ENCODE measurements at regions not wholly inside any gene's neighbourhood (a gene's known extent, or its start where the extent isn't known, plus 50 kb on each side); places are given as distances from the start of the nearest gene placed in this dataset.
A peak's percentile ranks its signal among the peaks of the same experiment; 100 is the strongest.

DNA sequence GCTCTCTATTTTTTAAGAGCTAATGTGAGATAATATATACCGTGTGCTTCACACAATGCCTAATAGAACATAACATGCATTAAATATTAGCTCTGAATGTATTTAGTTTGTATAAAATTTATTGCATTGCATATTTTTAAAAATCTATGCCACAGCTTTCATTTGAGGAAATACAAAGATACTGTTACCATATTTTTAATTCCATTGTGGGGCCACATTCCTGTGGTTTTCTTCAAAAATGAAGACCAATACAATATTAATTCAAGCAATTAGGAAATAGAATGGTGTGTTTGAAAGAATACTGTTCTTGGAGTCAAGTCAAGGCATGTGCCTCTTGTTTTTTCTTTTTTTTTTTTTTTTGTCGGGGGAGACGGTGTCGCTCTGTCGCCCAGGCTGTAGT lies 95.4 kb upstream of the CADPS start:
- no peak overlapping the region for H3K4me3 ChIP-seq (ENCODE audit: low read depth, low read length)
- TF ChIP-seq, protein P1, sequence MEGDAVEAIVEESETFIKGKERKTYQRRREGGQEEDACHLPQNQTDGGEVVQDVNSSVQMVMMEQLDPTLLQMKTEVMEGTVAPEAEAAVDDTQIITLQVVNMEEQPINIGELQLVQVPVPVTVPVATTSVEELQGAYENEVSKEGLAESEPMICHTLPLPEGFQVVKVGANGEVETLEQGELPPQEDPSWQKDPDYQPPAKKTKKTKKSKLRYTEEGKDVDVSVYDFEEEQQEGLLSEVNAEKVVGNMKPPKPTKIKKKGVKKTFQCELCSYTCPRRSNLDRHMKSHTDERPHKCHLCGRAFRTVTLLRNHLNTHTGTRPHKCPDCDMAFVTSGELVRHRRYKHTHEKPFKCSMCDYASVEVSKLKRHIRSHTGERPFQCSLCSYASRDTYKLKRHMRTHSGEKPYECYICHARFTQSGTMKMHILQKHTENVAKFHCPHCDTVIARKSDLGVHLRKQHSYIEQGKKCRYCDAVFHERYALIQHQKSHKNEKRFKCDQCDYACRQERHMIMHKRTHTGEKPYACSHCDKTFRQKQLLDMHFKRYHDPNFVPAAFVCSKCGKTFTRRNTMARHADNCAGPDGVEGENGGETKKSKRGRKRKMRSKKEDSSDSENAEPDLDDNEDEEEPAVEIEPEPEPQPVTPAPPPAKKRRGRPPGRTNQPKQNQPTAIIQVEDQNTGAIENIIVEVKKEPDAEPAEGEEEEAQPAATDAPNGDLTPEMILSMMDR (IDR thresholded peaks at IDR 0.05; ENCODE audit: insufficient read depth, low read depth, low read length, missing control alignments): no peak
- DNase-seq (ENCODE audit: low read depth): no peak

DNA sequence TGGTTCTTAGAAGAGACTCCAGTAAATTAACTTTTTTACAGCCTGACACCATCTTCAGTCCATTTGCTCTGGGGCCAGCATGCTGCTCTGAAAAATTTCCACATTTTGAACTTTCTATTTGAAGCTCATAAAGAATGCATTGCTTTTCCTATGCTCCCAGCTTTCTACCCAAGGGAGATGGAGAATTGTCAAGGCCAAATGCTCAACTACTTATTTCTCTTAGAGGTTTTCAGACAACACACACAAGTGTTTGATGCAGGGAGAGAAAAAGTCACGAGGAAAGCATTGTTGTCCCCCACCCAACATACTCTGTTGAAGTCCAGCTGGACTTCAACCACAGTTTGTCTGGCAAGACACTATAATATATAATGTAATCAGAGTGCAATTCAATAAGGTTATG lies 100.3 kb upstream of the CADPS start:
- H3K4me3 ChIP-seq (ENCODE audit: low read depth, low read length): no peak overlapping the region
- TF ChIP-seq, protein P1 (IDR thresholded peaks at IDR 0.05; ENCODE audit: insufficient read depth, low read depth, low read length, missing control alignments): no peak
- no peak for DNase-seq (ENCODE audit: low read depth)

DNA sequence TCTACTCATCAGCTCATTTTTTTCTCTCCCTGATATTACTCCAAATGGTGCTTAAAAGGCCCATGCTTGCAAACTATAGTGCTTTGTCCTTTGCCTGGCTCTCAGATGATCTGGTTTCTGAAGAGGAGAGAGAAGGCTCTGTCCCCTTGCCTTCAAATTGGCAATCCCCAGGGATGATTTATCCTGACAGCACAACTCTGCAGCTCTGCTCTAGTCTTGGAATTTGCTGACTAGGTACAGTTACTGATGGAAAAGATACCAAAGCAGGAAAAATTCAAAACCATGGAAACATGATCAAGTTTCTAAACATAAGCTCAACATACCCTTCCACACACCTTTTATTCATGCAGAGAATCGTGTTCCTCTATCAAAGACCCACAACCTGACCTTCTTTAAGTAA lies 106.7 kb upstream of the CADPS start:
- TF ChIP-seq, protein P1 (IDR thresholded peaks at IDR 0.05; ENCODE audit: insufficient read depth, low read depth, low read length, missing control alignments): no peak
- H3K4me3 ChIP-seq (ENCODE audit: low read depth, low read length): no peak overlapping the region
- no peak for DNase-seq (ENCODE audit: low read depth)

DNA sequence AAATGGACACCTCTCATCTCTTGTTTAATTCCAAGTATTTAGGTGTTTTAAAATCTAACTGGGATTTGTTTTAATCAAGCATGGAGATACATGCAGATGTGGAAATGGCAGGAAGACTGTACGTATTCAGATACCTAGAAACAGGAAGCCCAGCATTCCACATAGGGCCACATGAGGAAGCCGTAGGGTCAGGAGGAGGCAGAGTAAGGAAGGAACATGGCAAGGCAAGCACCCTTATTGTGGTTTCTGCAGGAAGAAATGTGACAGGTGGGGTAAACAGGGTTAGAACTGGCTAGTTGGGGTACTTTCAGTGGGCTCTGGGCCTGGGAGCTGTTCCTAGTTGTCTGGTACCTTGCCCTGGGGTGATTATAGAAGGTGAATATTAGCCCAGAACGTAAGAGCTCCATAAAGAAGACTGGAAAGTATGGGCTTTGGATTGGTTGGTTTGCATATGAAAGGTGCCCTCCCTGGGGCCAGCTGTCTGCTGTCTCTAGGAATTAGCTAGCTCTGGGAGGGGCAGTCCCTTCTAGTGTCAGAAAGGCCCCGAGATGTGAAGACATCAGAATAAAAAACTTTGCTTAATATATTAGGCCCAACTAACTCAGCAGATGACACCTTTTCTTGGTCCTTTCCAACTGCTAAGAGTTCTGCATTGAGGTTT lies 107.7 kb upstream of the CADPS start:
- TF ChIP-seq, protein P1 (IDR thresholded peaks at IDR 0.05; ENCODE audit: insufficient read depth, low read depth, low read length, missing control alignments): no peak
- no peak for DNase-seq (ENCODE audit: low read depth)
- no peak overlapping the region for H3K4me3 ChIP-seq (ENCODE audit: low read depth, low read length)

DNA sequence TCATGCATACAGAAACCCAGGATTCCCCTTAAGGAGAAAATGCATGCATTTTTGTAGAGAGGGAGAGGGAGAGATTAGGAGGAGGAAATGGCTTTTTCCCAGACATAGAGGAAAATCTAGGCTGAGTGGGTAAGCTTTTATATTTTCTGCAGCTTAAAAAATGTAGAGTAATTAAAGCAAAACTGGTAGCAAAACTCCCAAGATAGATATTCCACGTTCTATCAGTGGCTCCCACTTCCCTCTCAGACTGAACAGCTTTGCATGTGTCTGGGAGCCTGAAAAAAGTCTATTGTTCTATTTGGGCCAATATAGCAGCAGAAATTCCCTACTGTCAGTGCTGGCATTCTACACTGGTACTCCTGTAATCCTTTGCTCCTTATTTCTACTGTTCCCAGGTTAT lies 110.8 kb upstream of the CADPS start:
- no peak overlapping the region for H3K4me3 ChIP-seq (ENCODE audit: low read depth, low read length)
- TF ChIP-seq, protein P1 (IDR thresholded peaks at IDR 0.05; ENCODE audit: insufficient read depth, low read depth, low read length, missing control alignments): no peak
- no peak for DNase-seq (ENCODE audit: low read depth)

DNA sequence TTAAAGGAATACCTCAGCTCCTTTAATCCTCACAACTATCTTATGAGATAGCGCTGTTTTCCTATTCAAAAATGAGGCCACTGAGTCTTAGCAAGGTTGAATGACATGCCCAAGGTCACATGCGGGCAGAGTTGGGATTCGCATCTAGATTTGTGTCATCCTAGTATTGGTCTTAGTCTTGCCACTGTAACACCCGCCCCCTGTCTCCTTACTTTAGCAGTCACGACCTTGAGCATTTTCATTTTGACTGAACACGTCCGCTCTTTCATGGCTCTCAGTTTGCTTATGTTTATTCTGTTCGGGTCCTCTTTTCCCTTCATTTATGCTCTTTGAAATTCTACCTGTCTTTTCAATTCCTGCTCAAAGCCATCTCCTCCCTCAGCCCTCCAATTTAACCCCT lies 112.5 kb upstream of the CADPS start:
- TF ChIP-seq, protein P1 (IDR thresholded peaks at IDR 0.05; ENCODE audit: insufficient read depth, low read depth, low read length, missing control alignments): no peak
- H3K4me3 ChIP-seq (ENCODE audit: low read depth, low read length): no peak overlapping the region
- DNase-seq (ENCODE audit: low read depth): peak; percentile 25
